IMR-90 (cell line): ENCODE measurements at regions not wholly inside any gene's neighbourhood (a gene's known extent, or its start where the extent isn't known, plus 50 kb on each side); places are given as distances from the start of the nearest gene placed in this dataset.

ENCODE experiments used
- ATAC-seq: fragments of 200-7000 bp; cut with Tn5 transposase; 2 replicates; pipeline ENCODE4 v1.9.1; 2020; ENCODE audit warnings: low read depth, mild to moderate bottlenecking, moderate library complexity
- BruUV-seq: library from RNA; stranded (reverse); fragments of 400-500 nt; replicated peaks from 2 replicates; lab custom pipeline; 2021; lab: Mats Ljungman, UMichigan
- CTCF ChIA-PET: fragments of 300-600 bp; formaldehyde crosslinking; extraction: SDS; loops from one replicate; lab custom pipeline; 2021; ENCODE audit warnings: antibody characterized with exemption; lab: Yijun Ruan, JAX
- POLR2A ChIA-PET: fragments of 300-600 bp; sonication (Branson Sonifier 250); formaldehyde crosslinking; loops from one replicate; lab custom pipeline; 2022; ENCODE audit warnings: antibody characterized with exemption; ENCODE audit not compliant: unreplicated experiment; lab: Charles Lee
- DNase-seq: peaks from one replicate; pipeline ENCODE4 v3.0.0; 2013
- H2AFZ ChIP-seq: replicated peaks from 2 replicates; pipeline ENCODE3; 2013; ENCODE audit warnings: low read length, mild to moderate bottlenecking; ENCODE audit not compliant: poor library complexity
- H2AK5ac ChIP-seq: 2 replicates; pipeline ENCODE4 v1.6.1; 2013; ENCODE audit warnings: low read depth, low read length, inconsistent platforms
- H2AK9ac ChIP-seq: replicated peaks from 2 replicates; pipeline ENCODE3; 2013; ENCODE audit warnings: mild to moderate bottlenecking, low read depth, low read length, moderate library complexity; ENCODE audit not compliant: poor library complexity
- H2BK120ac ChIP-seq: 2 replicates; pipeline ENCODE4 v1.6.1; 2013; ENCODE audit warnings: low read depth, low read length, inconsistent platforms
- H2BK15ac ChIP-seq: 3 replicates; pipeline ENCODE4 v1.6.1; 2013; ENCODE audit warnings: low read depth, low read length, inconsistent platforms
- H2BK20ac ChIP-seq: 2 replicates; pipeline ENCODE4 v1.6.1; 2013; ENCODE audit warnings: low read depth, mild to moderate bottlenecking, inconsistent platforms, low read length, moderate library complexity
- H2BK5ac ChIP-seq: 2 replicates; pipeline ENCODE4 v1.6.1; 2013; ENCODE audit warnings: mild to moderate bottlenecking, low read depth, low read length, inconsistent platforms; ENCODE audit not compliant: poor library complexity, severe bottlenecking
- H3K14ac ChIP-seq: replicated peaks from 2 replicates; pipeline ENCODE4 v1.6.1; 2013; ENCODE audit warnings: low read depth, low read length, inconsistent platforms
- H3K18ac ChIP-seq: 2 replicates; pipeline ENCODE4 v1.6.1; 2013; ENCODE audit warnings: low read depth, low read length, control low read depth
- H3K23ac ChIP-seq: 2 replicates; pipeline ENCODE4 v1.6.1; 2013; ENCODE audit warnings: low read depth, low read length, inconsistent platforms
- H3K27ac ChIP-seq: 2 replicates; pipeline ENCODE4 v1.5.1; 2013; ENCODE audit warnings: mild to moderate bottlenecking, control low read depth, low read length; ENCODE audit not compliant: insufficient read depth
- H3K27me3 ChIP-seq: 2 replicates; pipeline ENCODE4 v1.6.1; 2013; ENCODE audit warnings: low read length; ENCODE audit not compliant: control insufficient read depth, insufficient read depth
- H3K36me3 ChIP-seq: 2 replicates; pipeline ENCODE4 v1.6.1; 2013; ENCODE audit warnings: low read length, mixed read lengths; ENCODE audit not compliant: control insufficient read depth, insufficient read depth
- H3K4ac ChIP-seq: 2 replicates; pipeline ENCODE4 v1.6.1; 2013; ENCODE audit warnings: low read depth, low read length, inconsistent platforms
- H3K4me1 ChIP-seq: 2 replicates; pipeline ENCODE4 v1.6.1; 2013; ENCODE audit warnings: low read length, mixed read lengths; ENCODE audit not compliant: control insufficient read depth, insufficient read depth
- H3K4me2 ChIP-seq: 2 replicates; pipeline ENCODE4 v1.6.1; 2013; ENCODE audit warnings: low read depth, mild to moderate bottlenecking, control low read depth, low read length, moderate library complexity
- H3K4me3 ChIP-seq: 2 replicates; pipeline ENCODE4 v1.5.1; 2013; ENCODE audit warnings: low read depth, mild to moderate bottlenecking, control low read depth, low read length, moderate library complexity; ENCODE audit not compliant: insufficient read depth
- H3K56ac ChIP-seq: 2 replicates; pipeline ENCODE4 v1.6.1; 2013; ENCODE audit warnings: low read length, inconsistent platforms; ENCODE audit not compliant: insufficient read depth; ENCODE audit errors: extremely low read depth
- H3K79me1 ChIP-seq, 2 experiments: 2 replicates each; pipeline ENCODE4 v1.6.1; 2013; ENCODE audit warnings: low read length in 2 of 2, inconsistent platforms in 1 of 2, low read depth in 1 of 2
- H3K9ac ChIP-seq: 2 replicates; pipeline ENCODE4 v1.6.1; 2013; ENCODE audit warnings: low read depth, low read length, control low read depth
- H3K9me1 ChIP-seq: 2 replicates; pipeline ENCODE4 v1.6.1; 2013; ENCODE audit warnings: low read length, inconsistent platforms; ENCODE audit not compliant: insufficient read depth
- H3K9me3 ChIP-seq: 2 replicates; pipeline ENCODE4 v1.6.1; 2013; ENCODE audit warnings: low read length; ENCODE audit not compliant: control insufficient read depth, insufficient read depth
- H4K20me1 ChIP-seq: 2 replicates; pipeline ENCODE4 v1.6.1; 2013; ENCODE audit warnings: low read length, inconsistent platforms; ENCODE audit not compliant: insufficient read depth
- H4K5ac ChIP-seq: 2 replicates; pipeline ENCODE4 v1.6.1; 2013; ENCODE audit warnings: mild to moderate bottlenecking, low read depth, low read length, control low read depth
- H4K8ac ChIP-seq, 2 experiments: 2 replicates each; pipeline ENCODE4 v1.6.1; 2013; ENCODE audit warnings: low read depth in 2 of 2, low read length in 2 of 2, control low read depth in 1 of 2, inconsistent platforms in 1 of 2
- H4K91ac ChIP-seq: 2 replicates; pipeline ENCODE4 v1.6.1; 2013; ENCODE audit warnings: low read depth, low read length, inconsistent platforms; ENCODE audit not compliant: insufficient read depth
- BHLHE40 ChIP-seq: fragments of 150-350 bp; IDR thresholded peaks from 2 replicates; pipeline ENCODE4 v1.6.1; 2016; ENCODE audit warnings: mild to moderate bottlenecking, low read depth, low read length
- CEBPB ChIP-seq: IDR thresholded peaks from 2 replicates; pipeline ENCODE4 v1.6.1; 2012; ENCODE audit warnings: low read depth, low read length, improper control_type of control experiment
- CHD1 ChIP-seq: IDR thresholded peaks from 2 replicates; pipeline ENCODE4 v1.6.1; 2012; ENCODE audit warnings: low read depth, low read length, improper control_type of control experiment
- CTCF ChIP-seq: conservative IDR thresholded peaks from 2 replicates; pipeline ENCODE4 v1.5.1; 2012; ENCODE audit warnings: mild to moderate bottlenecking, low read depth, low read length, improper control_type of control experiment
- ELK1 ChIP-seq: fragments of 150-350 bp; IDR thresholded peaks from 2 replicates; pipeline ENCODE4 v1.6.1; 2016; ENCODE audit warnings: low read depth, mild to moderate bottlenecking, low read length, moderate library complexity, borderline replicate concordance
- FOS ChIP-seq: fragments of 150-350 bp; IDR thresholded peaks from 2 replicates; pipeline ENCODE4 v1.6.1; 2016; ENCODE audit warnings: low read depth, low read length
- MAFK ChIP-seq: IDR thresholded peaks from 2 replicates; pipeline ENCODE4 v1.6.1; 2012; ENCODE audit warnings: low read depth, low read length, improper control_type of control experiment
- MXI1 ChIP-seq: IDR thresholded peaks from 2 replicates; pipeline ENCODE4 v1.6.1; 2012; ENCODE audit warnings: low read depth, mild to moderate bottlenecking, low read length, moderate library complexity, borderline replicate concordance
- NFE2L2 ChIP-seq: fragments of 150-350 bp; IDR thresholded peaks from 2 replicates; pipeline ENCODE4 v1.6.1; 2016; ENCODE audit warnings: low read depth, mild to moderate bottlenecking, low read length
- POLR2A ChIP-seq: IDR thresholded peaks from 2 replicates; pipeline ENCODE4 v1.6.1; 2012; ENCODE audit warnings: mild to moderate bottlenecking, low read depth, low read length
- RAD21 ChIP-seq: IDR thresholded peaks from 2 replicates; pipeline ENCODE4 v1.6.1; 2012; ENCODE audit warnings: low read length, improper control_type of control experiment
- RCOR1 ChIP-seq: IDR thresholded peaks from 2 replicates; pipeline ENCODE4 v1.6.1; 2012; ENCODE audit warnings: mild to moderate bottlenecking, low read length, improper control_type of control experiment; ENCODE audit not compliant: insufficient replicate concordance
- RFX5 ChIP-seq: IDR thresholded peaks from 2 replicates; pipeline ENCODE4 v1.8.0; 2012; ENCODE audit warnings: low read depth, mild to moderate bottlenecking, low read length, moderate library complexity
- WGBS, 2 experiments: methylation state at CpG; one replicate each; pipeline versions ENCODE4 v1.1.5 to v1.1.7; 2013; ENCODE audit warnings: missing lambda C conversion rate in 2 of 2; ENCODE audit not compliant: insufficient read length in 1 of 2; ENCODE audit errors: extremely low coverage in 2 of 2; 5-methylcytosine and 5-hydroxymethylcytosine counted together
- dilution Hi-C: fragments of 300-500 bp; cut with HindIII; formaldehyde crosslinking; loops from one replicate; pipeline ENCODE4 v1.14.3; 2018; ENCODE audit warnings: low sequenced_read_pairs; ENCODE audit not compliant: unreplicated experiment
- in situ Hi-C: fragments of 300-500 bp; cut with MboI; formaldehyde crosslinking; loops from 3 replicates; pipeline ENCODE4 v1.14.3; 2019; ENCODE audit warnings: low sequenced_read_pairs, inconsistent platforms, mixed read lengths
- intact Hi-C: fragments of 100-400 bp; cut with micrococcal nuclease; formaldehyde crosslinking; loops from 2 replicates; pipeline ENCODE4 v1.10.0; 2022

GRCh38 chr5:88033191-88033590 is 235.5 kb downstream of the TMEM161B start:
- in situ Hi-C loops = no loop called here

More at GRCh38 chr5:88033191-88033590, 235.5 kb downstream of the TMEM161B start:
- DNase-seq (no peak), ATAC-seq (no peak)
- Histone ChIP-seq H3K27me3 (no peaks in the 10 kb centered on the region), H4K5ac (no peak overlapping the region), H3K14ac (no peak overlapping the region), H4K20me1 (no peaks in the 10 kb centered on the region), H4K8ac (no peak overlapping the region), H3K79me1 (no peaks in the 10 kb centered on the region), H3K9ac (no peak overlapping the region), H3K27ac (no peak overlapping the region), H2AK5ac (no peak overlapping the region), H2BK5ac (no peak overlapping the region), H2AK9ac (no peak overlapping the region), H3K4me1 (no peaks in the 10 kb centered on the region), H3K4me3 (no peak overlapping the region), H3K9me3 (no peaks in the 10 kb centered on the region), H2BK15ac (no peak overlapping the region), H3K9me1 (no peaks in the 10 kb centered on the region), H3K56ac (no peak overlapping the region), H2AFZ (no peak overlapping the region), H3K36me3 (no peaks in the 10 kb centered on the region), H4K91ac (no peak overlapping the region), H2BK20ac (no peak overlapping the region), H3K4me2 (no peak overlapping the region), H3K18ac (no peak overlapping the region), H2BK120ac (no peak overlapping the region), H3K4ac (no peak overlapping the region), H3K23ac (no peak overlapping the region)
- no TSS peak for BruUV-seq
- dilution Hi-C loops = no loop called here
- no CpG with 5 or more reads among the region's 2 CpGs for WGBS, 2 experiments
- ChIA-PET POLR2A (no interaction called here), CTCF (no interaction called here)
- intact Hi-C loops = no loop called here
- no peak for TF ChIP-seq POLR2A
- no peak for TF ChIP-seq FOS
- no peak for TF ChIP-seq BHLHE40
- TF ChIP-seq RCOR1 = no peak
- no peak for TF ChIP-seq RAD21
- no peak for TF ChIP-seq RFX5
- no peak for TF ChIP-seq MAFK
- no peak for TF ChIP-seq NFE2L2
- no peak for TF ChIP-seq CHD1
- TF ChIP-seq CTCF = no peak
- no peak for TF ChIP-seq MXI1
- no peak for TF ChIP-seq CEBPB
- no peak for TF ChIP-seq ELK1
